ENCODE measurements at regions not wholly inside any gene's neighbourhood (a gene's known extent, or its start where the extent isn't known, plus 50 kb on each side); places are given as distances from the start of the nearest gene placed in this dataset.

- WGBS (ENCODE audit: insufficient coverage, low coverage, low lambda C conversion rate, missing lambda C conversion rate) = 42% methylated on average over 1 of the region's 1 CpG
- no peaks in the 10 kb centered on the region for H3K4me1 ChIP-seq
- TF ChIP-seq POLR2A (IDR thresholded peaks at IDR 0.05) = no peak
- TF ChIP-seq CTCF (IDR thresholded peaks at IDR 0.05) = no peak
- H3K36me3 ChIP-seq = no peaks in the 10 kb centered on the region
- DNase-seq (no peak), ATAC-seq (no peak)
- H3K9me3 ChIP-seq = no peaks in the 10 kb centered on the region
- H3K27me3 ChIP-seq = no peaks in the 10 kb centered on the region
- intact Hi-C loops (cut with DNase I) = no loop called here
- H3K27ac ChIP-seq = no peak overlapping the region
- H3K4me3 ChIP-seq = no peak overlapping the region
Observed at GRCh38 chr13:107534548-107534947, 680.8 kb downstream of the LIG4 start.

DNA sequence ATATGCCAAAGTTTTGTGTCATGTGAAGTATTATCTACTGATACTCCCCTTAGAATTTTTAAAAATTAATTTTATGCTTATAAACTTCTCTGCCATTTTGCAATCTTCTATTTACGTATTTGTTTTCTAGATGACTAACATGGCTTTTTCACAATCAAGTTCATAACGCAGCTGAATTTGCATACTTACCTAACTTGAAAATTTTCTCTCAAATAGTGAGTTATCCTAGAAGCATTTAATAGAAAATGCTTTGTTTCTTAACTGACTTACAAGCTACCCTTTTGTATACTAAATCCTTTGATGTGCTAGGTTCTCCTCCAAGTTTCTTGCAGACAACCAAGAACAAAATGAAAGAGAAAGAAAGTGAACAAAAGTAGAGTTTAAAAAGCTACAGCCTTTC is 683.5 kb downstream of the LIG4 start:
- H3K27me3 ChIP-seq = no peaks in the 10 kb centered on the region
- no peak for TF ChIP-seq POLR2A (IDR thresholded peaks at IDR 0.05)
- TF ChIP-seq CTCF (IDR thresholded peaks at IDR 0.05) = no peak
- H3K4me3 ChIP-seq = no peak overlapping the region
- no peaks in the 10 kb centered on the region for H3K4me1 ChIP-seq
- no peak overlapping the region for H3K27ac ChIP-seq
- DNase-seq (no peak), ATAC-seq (no peak)
- no peaks in the 10 kb centered on the region for H3K36me3 ChIP-seq
- intact Hi-C loops (cut with DNase I) = no loop called here
- H3K9me3 ChIP-seq = no peaks in the 10 kb centered on the region
- WGBS (ENCODE audit: insufficient coverage, low coverage, low lambda C conversion rate, missing lambda C conversion rate) = 54% methylated on average over 2 of the region's 2 CpGs

DNA sequence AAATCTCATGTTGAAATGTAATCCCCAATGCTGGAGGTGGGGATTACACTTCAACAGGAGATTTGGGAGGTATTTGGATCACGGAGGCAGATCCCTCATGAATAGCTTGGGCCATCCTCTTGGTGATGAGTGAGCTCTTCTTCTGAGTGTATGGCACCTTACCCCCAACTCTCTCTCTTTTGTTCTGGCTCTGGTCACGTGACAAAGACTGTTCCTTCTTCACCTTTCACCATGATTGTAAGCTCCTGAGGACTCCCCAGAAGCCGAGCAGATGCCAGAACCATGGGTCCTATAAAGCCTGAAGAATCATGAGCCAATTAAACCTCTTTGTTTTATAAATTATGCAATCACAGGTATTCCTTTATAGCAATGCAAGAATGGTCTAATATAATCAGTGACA is 684.2 kb downstream of the LIG4 start:
- H3K4me3 ChIP-seq = no peak overlapping the region
- H3K27ac ChIP-seq = no peak overlapping the region
- DNase-seq (no peak), ATAC-seq (no peak)
- H3K27me3 ChIP-seq = no peaks in the 10 kb centered on the region
- no peaks in the 10 kb centered on the region for H3K36me3 ChIP-seq
- H3K4me1 ChIP-seq = no peaks in the 10 kb centered on the region
- H3K9me3 ChIP-seq = no peaks in the 10 kb centered on the region
- no peak for TF ChIP-seq CTCF (IDR thresholded peaks at IDR 0.05)
- TF ChIP-seq POLR2A (IDR thresholded peaks at IDR 0.05) = no peak
- 43% methylated on average over 3 of the region's 3 CpGs for WGBS (ENCODE audit: insufficient coverage, low coverage, low lambda C conversion rate, missing lambda C conversion rate)
- intact Hi-C loops (cut with DNase I) = no loop called here

DNA sequence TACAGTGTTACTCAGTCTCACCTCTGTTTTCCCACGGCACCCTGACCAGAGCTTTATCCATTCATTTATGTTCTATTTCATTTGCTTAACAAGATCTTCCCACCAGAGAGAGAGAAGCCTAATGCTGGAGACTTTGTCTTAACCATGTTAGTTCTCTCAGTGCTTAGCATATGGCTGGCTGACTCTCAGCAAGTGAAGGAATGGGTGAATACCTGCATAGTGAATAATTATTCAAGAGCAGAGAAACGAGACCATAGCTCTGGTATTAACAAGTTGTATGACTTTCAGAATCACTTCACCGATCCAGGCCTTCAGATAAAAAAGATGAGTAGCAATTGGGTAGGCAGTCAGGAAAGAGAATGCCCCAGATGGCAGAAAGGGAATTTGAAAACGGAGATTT is 686.3 kb downstream of the LIG4 start:
- ATAC-seq = no peak
- no peaks in the 10 kb centered on the region for H3K27me3 ChIP-seq
- 42% methylated on average over 4 of the region's 4 CpGs for WGBS (ENCODE audit: insufficient coverage, low coverage, low lambda C conversion rate, missing lambda C conversion rate)
- no peaks in the 10 kb centered on the region for H3K4me1 ChIP-seq
- TF ChIP-seq CTCF (IDR thresholded peaks at IDR 0.05) = no peak
- TF ChIP-seq POLR2A (IDR thresholded peaks at IDR 0.05) = no peak
- H3K36me3 ChIP-seq = no peaks in the 10 kb centered on the region
- no peak for DNase-seq
- no peak overlapping the region for H3K4me3 ChIP-seq
- no peak overlapping the region for H3K27ac ChIP-seq
- intact Hi-C loops (cut with DNase I) = no loop called here
- H3K9me3 ChIP-seq = no peaks in the 10 kb centered on the region

GRCh38 chr13:107518780-107519179 is 696.6 kb downstream of the LIG4 start:
- Histone ChIP-seq H3K27ac (no peak overlapping the region), H3K27me3 (no peaks in the 10 kb centered on the region), H3K4me1 (no peaks in the 10 kb centered on the region), H3K9me3 (no peaks in the 10 kb centered on the region), H3K36me3 (no peaks in the 10 kb centered on the region), H3K4me3 (no peak overlapping the region)
- WGBS (ENCODE audit: insufficient coverage, low coverage, low lambda C conversion rate, missing lambda C conversion rate) = 64% methylated on average over 4 of the region's 4 CpGs
- DNase-seq (no peak), ATAC-seq (no peak)
- intact Hi-C loops (cut with DNase I) = no loop called here
- no peak for TF ChIP-seq CTCF (IDR thresholded peaks at IDR 0.05)
- TF ChIP-seq POLR2A (IDR thresholded peaks at IDR 0.05) = no peak
